HS-5 (cell line): ENCODE measurements at regions not wholly inside any gene's neighbourhood (a gene's known extent, or its start where the extent isn't known, plus 50 kb on each side); places are given as distances from the start of the nearest gene placed in this dataset.
"Not testable (repeated sequence)": the region's sequence is repeated elsewhere in the genome, so short reads cannot be mapped to it uniquely, and the experiment has no call there.

Experiments used
- DNase-seq: peaks from one replicate; pipeline ENCODE4 v3.0.0-alpha.2; 2012; ENCODE audit warnings: low read depth

DNA sequence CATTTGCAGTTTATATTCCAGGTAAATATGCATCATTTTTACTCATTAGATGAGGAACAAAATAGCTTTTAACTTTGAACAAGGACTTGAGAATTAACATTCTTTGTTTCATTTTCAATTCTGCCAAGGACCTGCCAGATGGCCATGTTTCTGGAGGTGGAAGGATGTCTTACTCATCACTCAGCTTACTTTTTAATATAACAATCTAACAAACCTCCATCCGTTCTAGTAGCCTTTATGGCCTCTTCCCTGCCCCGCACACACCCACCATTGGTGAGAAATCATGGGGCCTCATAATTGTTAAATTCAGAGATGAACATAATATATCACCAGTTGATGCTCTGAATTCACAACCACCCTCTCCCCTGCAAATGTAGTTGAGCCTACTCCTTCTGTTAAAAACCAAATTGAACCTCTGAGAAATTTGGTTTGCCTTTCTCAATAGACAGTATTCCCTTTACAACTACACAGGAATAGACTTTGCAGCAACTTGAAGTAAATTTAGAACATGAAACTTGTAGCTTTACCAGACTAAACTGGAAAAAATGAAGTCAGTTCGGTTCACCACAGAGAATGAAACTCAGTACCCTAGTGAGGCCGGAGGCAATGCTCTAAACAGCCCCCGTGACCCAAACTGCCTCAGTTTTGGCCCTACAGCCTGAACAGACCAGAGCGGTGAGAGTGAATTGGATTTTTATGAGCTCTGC is 50.1 kb upstream of the ACSL4 start:
- DNase-seq: no peak

DNA sequence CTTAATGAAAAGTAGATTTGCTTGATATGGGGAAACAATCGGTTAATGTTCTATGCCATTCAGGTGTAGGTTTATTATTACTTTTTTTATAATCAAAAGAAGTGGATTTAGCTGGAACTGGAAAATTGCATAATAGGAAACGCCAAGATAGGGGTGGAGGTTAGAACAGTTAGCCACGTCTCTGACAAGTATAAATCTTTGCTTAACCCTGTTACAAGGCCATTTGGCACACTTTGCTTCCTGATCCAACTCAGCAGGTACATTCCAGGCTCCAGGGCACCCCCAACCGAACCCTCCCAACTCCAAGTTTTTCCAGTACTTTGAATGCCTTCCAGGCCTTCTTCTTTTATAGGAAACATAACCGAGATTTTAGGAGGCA is 50.6 kb upstream of the ACSL4 start:
- DNase-seq: no peak

DNA sequence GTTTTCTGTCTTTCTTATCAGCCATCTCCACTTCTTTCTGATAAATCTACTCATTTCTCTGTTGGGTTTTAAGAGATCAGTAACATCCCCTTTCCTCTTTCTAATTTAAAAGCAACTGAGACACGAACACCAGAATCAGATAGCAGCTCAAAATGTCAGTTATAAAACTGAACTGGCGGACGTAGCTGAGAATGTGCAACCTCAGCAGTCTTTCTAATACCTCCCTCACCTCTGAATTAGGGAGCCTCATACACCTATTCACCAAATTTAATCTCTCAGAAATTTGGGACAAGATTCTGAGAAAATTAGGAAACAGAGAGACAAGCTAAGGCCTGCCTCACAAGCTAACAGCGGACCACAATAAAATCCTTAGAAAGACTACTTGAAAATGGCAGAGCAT is 52.0 kb upstream of the ACSL4 start:
- no peak for DNase-seq

DNA sequence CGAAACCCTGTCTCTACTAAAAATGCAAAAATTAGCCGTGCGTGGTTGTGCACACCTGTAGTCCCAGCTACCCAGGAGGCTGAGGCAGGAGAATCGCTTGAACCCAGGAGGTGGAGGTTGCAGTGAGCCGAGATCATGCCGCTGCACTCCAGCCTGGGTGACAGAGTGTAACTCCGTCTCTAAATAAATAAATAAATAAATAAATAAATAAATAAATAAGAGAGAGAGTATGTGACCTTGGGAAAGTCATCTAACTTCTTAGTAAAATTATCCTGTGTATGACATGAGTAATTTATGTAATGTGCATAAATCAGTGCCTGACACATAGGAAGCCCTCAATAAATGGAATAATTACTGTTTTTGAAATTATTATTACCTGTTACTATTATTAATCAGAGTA is 57.5 kb upstream of the ACSL4 start:
- DNase-seq: not testable (repeated sequence)

DNA sequence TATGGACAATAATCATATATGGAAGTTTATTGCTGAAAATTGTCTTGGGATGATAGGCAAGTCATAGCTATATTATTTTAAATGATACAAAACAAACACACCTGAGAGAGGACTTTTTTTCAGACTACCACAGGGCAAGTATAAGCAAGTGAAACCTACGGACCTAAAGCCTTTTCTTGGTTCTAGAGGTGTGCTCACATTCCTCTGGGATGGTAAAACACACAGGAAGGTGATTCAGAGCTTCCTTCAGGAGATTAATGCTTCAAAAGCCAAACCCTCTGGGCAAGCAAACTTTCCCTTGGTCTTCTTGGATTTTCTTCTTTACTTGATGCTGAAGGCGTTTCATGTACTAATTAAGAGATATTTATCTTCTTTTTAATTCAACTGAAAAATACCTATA is 60.1 kb upstream of the ACSL4 start:
- no peak for DNase-seq

DNA sequence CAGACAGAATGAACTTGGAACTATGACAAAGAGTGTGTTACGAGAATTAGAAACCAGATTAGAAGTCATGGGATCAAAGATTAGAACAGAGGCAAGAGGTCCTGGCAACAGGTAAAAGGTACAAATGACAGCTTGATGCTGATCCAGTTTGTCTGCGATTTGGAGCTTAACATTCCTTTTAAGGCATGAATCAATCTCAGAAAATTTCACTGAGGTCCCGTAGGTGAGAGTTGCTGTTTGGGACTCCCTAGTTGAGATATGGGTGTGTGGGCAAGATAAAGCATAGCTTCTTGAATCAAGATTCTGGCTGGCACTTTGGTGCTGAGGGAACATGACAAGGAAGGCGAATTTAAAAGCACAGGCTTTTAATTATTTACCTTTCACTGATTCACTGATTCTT is 62.6 kb upstream of the ACSL4 start:
- DNase-seq: no peak

DNA sequence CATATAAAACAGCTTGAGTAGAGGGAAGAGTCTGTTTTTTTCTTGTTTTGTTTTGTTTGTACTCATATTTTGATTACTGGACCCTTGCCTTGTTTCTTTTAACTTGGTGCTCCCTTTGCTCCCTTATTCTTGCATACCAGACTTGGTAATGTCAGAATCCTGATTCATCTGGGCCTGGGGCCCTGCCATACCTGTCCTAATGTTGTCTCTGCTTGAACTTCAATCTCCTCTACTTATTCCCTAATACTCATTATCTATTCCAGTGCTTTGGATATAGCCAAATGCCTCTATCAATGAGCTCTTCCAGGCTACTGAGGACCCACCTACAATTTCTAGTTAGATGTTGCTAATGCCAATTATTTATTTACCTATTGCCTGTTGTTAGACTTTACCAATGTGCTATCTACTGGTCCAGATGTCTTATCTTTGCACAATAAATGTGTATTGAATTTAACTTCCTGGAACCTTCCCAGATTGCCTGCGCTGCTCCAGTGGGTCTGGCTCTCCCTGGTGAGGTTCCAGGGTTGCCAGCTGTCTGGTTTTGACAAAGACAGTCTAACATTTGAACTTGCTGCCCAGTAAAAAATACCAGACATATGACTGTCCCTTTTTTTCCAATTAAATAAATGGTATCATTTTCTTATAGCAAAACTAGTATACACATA is 64.4 kb upstream of the ACSL4 start:
- DNase-seq: no peak

DNA sequence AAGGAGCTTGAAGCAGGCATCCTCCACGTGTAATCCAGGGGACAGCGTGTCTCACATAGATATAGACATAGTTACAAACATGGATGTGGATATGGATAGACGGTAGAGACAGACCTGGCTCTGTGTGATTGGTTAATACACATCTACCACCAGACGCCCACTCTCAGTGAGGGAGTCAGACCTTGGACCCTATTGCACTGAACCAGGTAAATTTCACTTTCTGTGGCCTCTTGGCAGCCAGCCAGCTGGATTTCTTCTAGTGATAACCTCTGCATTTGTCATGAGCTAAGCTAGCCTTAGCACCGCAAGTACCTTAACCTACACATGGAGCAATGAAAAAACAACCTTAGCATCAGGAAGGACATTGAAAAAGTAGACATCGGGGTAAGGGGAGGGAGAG is 79.2 kb upstream of the ACSL4 start:
- DNase-seq: no peak

DNA sequence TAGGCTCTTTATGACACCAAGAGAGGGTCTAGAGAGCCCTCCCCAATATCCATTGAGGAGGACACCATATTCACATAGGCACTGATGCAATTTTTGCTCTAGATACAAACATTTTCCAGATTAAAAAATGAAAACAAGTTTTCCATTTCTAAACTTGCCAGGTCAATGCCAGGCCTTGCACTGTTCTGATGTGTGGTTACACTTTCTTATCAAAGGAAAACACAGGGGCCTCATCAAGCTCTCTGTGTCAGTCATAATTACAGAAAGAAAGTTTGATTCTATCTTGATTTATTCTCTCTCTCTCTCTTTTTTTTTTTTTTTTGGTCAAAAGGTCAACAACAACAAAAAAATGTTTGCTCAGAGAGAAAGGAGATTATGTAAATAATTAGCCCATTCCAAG is 80.2 kb upstream of the ACSL4 start:
- DNase-seq: no peak

DNA sequence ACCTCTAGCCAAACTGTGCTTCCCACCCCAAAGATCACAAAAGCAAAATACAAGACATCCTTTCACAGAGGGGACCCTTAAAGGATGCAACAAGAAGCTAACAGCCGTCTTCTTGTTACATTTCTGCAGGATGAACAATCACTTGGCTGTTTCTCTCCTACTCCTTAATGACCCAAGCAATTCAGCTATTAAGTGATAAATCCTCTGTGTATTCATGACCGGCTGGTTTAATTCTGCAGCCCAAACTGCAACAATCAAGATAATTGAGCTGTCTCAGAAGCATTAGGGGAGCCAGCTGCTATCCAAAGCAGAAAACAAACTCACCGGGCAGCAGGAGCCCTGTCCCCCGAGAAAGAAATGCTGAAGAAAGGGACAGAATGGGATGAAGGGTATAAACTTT is 85.9 kb upstream of the ACSL4 start:
- no peak for DNase-seq

DNA sequence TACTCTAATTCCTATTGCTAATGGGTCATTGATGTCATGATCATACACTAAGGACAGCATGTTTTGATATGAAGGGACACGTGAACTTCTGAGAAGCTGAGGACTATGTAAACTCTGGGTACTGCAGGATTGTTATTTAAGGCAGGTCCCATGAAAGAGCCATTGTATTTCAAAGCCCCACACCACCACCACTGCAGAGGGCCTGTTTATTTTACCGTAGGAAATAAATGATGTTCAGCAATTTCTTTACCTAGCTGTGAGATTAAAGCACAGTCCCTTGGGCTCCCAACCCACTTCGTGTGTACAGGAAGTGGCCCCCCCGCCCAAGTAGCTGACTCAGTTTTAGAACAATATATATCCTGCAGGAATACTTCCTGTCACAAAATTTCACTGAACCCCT is 89.8 kb upstream of the ACSL4 start:
- DNase-seq: no peak

DNA sequence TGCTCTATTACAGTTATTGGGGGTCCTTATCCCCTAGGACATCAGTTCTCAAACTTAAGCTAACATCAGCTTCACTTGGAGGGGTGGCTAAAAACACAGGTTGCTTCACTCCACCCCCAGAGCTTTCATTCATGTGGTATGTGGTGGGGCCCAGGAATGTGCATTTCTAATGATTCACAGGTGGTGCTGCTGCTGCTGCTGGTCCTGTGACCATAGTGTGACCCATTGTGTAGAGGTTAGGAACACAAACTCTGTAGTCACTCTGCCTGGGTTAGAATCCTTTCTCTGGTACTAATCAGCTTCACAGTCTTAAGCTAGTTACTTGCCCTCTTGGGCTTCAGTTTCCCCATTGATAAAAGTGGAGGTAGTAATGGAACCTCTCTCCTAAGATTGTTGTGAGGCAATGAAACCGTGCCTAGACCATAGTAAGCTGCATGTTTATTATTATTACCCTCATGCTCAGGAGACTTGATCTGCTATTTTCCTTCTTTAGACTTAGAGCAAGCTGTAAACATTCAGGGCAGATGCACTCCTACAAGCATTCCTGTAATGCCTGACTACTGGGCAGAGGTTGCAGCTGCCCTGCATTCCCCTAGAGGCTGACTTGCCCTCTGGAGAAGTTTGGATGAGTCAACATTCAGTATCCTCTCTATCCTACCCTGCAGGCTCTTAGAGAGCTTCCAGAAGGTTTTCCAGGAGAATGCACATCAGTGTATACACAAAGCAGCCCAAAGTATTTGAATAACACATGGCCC is 94.1 kb upstream of the ACSL4 start:
- no peak for DNase-seq

DNA sequence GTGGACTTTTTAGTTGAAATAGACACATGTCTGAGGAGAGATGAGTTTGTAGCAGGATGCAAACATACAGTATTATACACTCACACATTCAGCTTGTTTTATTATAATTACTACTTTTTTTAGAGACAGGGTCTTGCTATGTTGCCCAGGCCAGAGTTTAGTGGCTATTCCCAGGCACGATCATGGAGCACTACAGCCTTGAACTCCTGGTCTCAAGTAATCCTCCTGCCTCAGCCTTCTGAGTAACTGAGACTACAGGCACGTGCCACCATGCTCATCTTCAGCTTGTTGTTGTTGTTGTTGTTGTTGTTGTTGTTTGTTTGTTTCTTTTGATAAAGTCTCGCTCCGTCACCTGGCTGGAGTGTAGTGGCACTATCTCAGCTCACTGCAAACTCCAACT is 94.7 kb upstream of the ACSL4 start:
- no peak for DNase-seq

DNA sequence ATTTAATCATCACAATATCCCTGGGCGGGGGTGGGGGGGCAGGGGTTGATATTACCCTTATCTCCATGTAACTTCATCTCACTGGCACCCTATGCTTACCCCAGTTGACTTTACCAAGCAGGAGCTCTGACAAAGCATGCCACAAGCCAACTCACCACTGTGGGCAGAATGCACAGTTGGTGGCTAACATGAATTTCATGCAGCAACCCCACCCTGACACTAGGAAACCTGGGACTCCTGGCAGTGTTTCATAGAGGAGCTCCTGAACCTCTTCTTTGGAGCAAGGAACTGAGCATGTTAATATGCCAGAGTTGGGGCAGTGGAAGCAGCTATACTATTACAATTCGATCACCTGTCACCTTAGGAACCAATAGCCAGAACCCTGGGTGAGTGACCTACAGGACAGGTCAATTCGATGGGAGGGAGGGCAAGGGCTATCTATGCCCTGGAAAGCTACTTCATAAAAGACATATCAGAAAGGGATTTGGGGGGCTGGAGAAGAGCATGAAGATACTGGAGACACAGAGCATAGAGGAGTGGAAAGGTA is 97.2 kb upstream of the ACSL4 start:
- no peak for DNase-seq

DNA sequence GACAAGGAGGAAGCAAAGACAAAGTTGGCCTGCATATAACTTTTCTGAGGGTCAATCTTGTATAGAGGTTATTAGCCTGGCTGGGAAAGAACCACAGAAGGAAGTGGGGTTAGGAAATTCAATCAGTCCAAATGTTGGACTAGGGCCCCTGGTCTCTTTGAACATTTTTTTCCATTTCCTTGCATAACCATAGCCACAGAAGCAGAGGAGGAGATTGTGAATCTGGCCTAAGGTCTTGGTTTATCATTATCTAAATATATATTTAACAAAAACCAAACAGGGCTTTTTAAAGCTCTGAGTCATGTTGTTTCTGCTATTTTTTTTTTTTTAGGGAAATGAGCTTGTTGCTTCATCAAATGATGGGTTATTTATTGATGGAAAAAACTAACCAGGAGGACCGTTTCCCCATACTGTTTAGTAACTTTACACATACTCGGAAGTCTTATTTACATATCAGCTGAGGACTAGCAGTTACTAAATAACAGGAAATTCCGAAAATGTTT is 97.7 kb upstream of the ACSL4 start:
- DNase-seq: no peak

DNA sequence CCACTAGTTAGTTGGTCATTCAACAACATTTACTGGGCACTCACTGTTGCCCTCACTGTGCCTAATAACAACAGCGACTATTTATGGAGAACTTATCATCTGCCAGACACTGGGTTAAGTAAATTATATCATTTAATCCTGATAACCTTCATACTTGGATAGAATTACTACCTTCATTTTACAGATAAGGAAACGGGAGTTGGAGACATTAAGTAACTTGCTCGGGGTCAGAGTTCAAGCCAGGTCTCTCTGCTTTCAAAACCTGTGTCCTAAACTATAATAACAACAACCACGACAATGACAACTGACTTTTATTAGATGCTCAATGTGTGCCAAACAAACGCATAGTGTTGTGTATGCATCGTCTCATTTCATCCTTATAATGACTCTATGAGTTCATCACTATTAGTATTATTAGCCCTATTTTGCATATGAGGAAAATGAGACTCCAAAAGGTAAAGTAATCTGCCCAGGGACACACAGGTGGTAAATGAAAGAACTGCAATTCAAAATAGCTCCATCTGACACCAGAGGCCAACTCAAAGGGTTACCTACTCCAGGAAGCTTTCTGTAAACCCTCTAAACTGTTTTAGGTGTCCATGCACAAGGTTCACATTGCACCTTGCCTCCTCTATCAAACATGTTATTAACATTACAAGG is 98.4 kb upstream of the ACSL4 start:
- DNase-seq: no peak

DNA sequence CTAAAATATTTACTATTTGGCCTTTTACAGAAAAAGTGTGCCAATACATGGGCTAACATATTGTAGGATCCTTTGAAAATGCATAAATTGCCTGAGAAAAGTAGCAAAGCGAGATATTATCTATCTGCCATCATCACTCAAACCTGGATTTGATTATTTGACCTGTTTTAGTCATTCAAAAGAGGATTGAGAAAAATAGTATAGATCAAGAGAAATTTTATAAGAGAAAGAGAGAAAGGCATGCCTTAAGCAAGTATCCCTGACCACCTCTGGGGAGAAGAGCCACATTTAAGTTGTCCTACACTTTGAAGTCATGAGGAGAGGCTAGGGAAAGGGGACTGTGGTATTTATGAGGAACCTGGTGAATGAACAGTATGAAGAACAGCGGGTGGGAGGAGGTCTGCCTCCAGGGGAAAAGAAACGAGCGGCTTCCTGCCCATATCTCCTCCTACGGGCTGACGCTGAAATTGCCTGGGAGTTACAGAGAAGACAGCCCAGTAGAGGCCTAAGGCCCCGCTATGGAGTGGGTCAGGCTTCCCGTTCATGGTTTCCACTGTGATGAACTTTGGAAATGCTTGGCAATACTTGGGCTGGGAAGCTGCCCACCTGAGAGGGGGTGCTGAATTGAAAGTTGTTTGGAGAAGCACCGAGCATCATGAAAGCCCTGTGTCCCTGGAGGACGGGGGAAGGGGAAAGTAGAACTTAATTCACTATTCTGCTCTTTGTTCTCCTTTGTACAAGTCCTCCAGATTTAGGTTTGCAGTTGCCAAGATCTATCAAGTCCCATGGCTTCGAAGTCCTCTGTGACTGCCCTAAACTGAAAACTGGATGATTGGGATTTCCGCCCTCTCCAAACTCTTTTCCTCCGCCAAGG is 106.9 kb upstream of the ACSL4 start:
- DNase-seq: no peak

DNA sequence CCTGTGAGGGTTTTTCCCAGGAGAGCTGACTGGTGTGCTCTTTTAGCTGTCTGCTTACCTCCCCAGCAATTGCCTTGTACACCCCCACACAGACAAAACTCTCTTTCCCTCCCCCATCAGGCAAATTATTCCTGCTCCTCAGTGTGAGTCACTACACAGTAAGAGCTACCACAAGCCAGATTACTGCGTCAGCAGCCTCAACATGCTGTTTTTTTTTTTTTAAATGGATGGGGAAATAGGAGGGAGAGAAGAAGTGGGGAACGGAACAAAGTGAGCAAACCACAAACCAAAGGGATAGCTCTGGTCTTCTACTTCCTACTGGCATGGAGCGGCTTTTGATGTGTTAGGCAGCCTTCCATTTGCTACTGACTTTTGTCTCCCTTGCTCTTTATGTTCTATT is 107.5 kb upstream of the ACSL4 start:
- DNase-seq: peak; percentile 64

DNA sequence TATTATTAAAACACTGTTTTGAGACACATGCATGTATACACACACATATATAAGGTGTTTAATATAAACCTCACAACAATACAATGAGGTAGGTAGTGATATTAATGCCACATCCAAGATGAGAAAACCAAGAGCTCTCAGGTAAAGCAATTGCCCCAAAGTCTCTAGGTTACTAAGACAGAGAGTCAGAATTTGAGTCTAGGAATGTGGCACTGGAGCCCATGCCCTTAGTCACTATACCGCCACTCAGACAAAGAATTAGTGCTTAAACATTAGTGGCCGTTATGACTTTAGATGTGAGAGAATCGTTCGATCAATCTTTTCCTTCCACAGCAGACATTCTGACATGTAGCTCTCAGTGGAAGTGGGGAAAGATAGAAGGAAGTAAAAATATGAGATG is 108.2 kb upstream of the ACSL4 start:
- DNase-seq: no peak

DNA sequence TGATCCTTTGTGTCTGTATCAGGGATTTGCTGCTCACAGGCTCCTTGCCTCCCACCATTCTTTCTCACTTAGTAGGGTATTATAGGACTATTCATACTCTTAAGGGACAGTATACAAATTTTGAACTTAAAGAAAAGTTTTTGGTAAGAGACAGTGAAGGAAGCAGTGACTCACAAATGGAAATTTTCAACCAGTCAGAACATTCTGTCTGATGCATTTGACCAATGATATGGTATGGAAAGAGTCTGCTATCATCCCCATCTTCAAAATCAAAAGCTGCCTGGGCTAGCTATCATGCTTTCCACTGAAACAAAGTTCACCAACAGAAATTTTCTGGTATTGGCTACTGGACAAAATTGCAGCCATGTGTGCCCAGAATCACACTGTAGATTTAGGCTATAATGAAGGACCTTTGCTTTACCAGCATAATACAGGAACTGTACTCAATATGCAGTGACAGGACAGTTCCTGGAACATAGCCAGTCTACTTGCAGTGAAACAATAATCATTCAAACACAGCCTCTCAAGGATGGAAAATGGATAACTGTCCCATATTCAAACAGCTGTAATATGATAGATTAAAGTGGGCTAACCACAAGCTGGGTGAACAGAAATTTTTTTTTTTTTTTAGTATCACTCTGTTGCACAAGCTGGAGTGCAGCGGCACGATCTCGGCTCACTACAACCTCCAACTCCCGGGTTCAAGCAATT is 109.0 kb upstream of the ACSL4 start:
- DNase-seq: no peak

DNA sequence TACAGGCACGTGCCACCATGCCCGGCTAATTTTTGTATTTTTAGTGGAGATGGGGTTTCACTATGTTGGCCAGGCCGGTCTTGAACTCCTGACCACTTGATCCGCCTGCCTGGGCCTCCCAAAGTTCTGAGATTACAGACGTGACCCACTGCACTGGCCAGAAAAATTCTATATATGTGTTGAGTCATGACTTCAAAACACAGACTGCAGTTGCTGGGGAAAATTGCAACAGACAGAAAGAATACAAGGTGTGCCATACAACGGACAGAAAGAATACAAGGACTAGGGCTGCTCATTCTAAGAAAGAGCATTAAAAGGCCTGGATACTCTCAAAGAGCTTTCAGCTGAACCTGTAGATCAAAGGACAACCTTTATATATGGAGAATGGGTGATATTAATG is 109.6 kb upstream of the ACSL4 start:
- no peak for DNase-seq
